Stimulated activated CD4-positive, alpha-beta T cell treated with anti-CD3 and anti-CD28 coated beads, Interleukin-1b, Interleukin-23, amount 100 ng/mL, for 48 hours (primary cell): ENCODE measurements at regions not wholly inside any gene's neighbourhood (a gene's known extent, or its start where the extent isn't known, plus 50 kb on each side); places are given as distances from the start of the nearest gene placed in this dataset.
"Not testable (repeated sequence)": the region's sequence is repeated elsewhere in the genome, so short reads cannot be mapped to it uniquely, and the experiment has no call there.

Source experiments
- DNase-seq: peaks from one replicate; pipeline ENCODE4 v3.0.0-alpha.2; 2020

DNA sequence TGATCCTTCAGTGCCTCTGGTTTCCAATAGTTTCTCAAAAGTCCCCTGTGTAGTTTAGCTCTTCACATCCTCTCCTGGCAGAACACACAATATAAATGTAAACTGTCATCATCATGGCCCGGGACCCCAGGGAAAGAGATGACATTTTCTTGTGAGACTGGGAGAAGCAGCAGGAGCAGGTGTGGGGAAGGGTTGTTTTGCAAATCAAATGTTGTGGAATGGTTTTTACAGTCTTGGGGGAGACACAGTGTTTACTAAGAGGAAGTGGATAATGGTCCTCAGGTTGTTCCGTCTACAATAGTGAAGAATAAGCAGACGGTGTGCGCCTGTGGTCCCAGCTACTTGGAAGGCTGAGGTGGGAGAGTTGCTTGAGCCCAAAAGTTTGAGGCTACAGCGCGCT lies 159.1 kb downstream of the SEC23IP start:
- DNase-seq: no peak

DNA sequence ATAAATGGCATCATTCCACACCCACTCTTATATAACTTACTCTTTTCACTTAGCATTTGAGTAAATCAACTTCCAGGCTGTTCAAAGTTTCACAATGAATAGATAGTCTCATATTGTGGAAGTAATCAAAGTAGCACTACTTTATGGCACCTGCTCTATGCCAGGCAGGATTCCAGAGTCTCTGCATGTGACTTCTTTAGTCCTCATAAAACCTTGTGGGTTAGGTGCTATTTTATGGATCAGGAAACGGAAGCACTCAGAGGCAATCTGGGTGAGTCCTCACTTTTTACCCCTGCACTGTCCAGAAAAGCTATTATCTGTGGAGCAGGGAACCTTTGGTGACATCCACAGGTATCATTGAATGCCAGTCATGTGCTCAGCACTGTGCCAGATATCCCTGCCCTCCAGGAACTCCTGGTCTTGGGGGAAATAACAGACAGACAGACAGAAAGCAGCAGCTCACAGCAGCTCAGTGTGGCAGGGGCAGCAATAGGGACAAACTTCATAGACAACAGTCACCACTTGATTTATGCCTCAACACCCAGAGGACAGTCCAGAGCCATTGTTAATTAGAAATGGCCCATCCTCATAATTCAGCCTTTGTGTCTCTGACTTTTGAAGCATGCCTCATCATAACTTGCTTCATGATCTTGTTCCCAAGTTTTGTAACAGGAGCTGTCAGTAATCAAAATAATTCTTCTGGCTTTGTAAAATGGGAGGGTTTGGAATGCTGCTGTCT lies 160.6 kb downstream of the SEC23IP start:
- DNase-seq: no peak

- not testable (repeated sequence) for DNase-seq
These were observed 167.3 kb downstream of the SEC23IP start for GRCh38 chr10:120059790-120060189.

DNA sequence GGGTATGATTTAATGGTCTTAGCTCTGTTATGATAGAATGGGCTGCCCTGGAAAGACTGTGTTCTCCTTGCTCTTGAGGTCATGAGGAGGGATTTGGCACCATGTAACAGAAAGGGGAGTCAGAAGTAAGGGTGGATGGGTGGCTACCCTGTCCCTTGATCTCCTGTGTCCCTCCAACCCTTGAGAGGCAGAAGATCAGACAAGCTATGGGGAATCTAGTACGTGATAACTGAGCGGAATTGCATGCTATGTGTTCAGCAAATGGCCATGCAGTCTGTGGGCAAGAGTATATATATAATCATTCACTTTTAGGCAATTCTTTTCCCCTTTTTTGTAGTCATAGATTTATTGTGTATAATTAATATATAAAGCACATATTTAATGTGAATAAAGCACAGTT lies 174.9 kb downstream of the SEC23IP start:
- DNase-seq: no peak

DNA sequence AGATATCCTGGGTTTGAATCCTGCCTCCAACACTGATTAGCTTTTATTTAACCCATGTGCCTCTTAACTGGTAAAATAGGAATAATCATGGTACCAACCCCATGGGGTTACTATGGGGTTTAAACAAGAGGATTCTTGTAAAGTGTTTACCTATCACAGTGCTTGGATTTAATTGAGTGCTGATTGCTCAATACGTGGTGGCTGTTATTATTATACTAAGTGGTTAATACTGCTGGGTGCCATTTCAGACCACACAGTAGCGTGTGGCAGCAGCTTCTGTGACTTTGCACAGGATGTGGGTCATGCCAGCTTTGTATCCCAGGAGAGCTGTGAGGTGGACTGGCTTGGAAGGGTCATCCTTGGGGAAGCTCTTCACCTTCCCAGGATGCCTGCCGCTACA lies 177.2 kb downstream of the SEC23IP start:
- DNase-seq: no peak

GRCh38 chr10:120075349-120075748 lies 182.8 kb downstream of the SEC23IP start:
- DNase-seq: no peak

GRCh38 chr10:120076996-120077706 lies 184.6 kb downstream of the SEC23IP start:
- DNase-seq: no peak

DNA sequence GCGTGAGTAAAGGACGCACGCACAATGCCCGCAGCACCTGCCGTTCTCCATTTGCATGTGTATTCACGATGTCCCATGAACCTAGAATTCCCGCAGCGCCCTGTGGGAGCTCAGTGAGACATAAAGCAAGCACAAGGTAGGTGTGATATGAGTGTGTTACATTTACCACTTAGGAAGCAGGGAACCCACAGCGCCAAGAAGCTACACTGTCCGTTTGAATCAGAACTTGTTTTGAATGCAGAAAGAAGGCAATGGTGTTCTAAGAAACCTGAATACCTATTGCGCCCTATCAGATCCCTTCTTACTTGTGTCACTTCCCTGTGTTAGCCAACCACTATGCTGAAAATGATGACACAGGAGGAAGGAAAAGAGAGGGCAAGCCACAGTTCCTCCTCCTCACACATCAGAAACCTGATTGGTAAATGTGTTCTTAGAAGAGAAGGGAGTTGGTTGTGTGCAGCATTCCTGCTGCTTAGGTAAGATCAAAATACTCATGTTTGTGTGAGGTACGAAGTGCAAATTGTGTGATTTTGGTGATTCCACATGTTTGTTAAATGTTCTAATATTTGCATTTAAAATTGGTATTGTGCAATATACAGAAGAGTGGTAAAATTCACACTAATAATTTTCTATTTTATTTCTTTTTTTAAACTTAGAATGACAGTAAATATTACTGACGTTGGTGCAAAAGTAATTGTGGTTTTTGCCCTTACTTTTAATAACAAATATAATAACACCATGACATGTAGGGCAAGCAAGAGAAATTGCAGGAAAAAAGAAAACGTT lies 185.4 kb downstream of the SEC23IP start:
- DNase-seq: no peak

DNA sequence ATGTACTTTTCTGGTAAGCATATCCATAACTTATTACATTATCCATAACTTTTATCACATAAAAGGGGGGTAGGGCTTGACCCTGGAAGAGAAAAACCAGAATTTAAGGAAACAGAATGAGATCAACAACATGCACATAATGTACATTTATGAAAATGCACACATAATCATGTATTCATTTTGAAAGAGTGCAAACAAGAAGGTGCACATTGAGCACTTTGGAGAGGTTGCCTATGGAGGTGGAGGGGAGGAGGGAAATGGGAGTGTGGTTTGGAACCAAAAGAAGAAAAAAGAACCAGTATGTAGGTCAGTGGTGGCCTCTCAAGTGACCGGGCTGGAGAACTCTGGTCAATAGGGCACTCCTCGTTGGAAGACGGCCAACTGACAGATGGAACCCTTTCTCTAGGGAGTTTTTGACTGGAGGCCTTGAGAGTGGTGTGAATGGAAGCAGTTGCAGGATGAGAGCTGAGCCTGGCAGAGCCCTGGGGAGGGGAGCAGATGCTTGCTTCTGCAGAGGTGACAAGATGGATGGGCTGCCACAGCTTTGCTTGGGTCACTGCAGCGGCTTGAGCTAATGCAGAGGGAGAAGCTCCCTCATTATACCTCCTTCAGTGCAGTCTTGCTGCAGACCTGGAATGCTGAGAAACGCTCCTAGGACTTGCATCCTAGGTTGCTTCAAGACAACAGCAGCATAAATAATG lies 192.7 kb downstream of the SEC23IP start:
- DNase-seq: no peak

DNA sequence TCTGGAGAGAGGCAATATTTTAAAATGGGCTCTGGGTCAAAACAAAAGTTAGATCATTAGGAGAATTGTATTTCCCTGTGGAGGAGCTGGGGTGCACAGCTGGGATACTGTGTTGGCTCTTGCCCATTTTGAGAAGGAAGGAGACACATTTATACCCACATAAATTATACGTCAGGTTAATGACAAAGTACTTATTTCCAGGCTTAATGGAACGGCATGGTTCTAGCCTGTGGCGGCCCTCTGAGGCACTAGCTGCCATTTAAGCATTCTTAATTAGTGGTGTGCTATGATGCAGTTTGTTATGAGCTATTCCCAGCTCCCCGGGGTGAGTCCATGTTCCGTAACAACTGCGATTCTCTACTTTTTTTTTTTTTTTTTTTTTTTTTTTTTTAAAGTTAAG lies 193.5 kb downstream of the SEC23IP start:
- DNase-seq: no peak

DNA sequence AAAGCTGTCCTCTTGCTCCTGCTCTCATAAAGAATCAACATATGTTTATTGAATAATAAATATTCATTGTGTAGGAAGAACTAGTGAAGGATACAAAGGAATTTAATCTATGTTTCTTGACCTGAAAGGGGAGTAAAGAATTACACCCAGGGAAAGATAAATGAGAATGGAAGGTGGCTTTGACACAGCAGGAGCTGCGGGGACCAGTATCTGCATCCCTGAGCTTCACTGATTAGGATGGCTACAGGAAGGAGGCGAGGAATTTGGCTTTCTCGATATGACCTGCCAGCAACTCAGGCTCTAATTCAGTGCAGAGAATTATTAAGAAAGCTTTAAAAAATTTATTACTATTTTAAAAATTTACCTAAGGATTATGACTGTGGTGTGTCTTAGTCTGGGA lies 194.6 kb downstream of the SEC23IP start:
- DNase-seq: no peak

GRCh38 chr10:120095875-120096274 lies 203.3 kb downstream of the SEC23IP start:
- no peak for DNase-seq

DNA sequence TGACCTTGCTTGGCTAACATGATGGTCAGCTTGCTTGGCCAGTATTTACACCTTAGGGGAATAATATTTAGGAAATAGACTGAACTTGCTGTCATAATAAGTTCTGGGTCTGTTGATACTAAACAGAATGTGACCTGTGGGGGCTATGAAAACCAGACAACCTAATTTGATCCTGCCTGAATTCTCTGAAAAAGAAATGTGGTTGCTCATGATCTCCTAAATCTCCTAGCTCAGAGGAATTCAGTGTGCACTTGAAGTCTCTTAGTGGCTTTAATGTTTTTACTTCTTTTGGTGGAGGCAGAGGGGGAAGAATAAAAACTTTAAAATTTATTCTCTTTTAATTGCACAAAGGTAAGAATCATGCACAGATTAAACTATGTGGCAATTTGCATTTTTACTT lies 205.2 kb downstream of the SEC23IP start:
- no peak for DNase-seq

GRCh38 chr10:120098232-120098930 lies 205.9 kb downstream of the SEC23IP start:
- no peak for DNase-seq

- no peak for DNase-seq
These were observed 211.4 kb downstream of the SEC23IP start for GRCh38 chr10:120103738-120104560.

DNA sequence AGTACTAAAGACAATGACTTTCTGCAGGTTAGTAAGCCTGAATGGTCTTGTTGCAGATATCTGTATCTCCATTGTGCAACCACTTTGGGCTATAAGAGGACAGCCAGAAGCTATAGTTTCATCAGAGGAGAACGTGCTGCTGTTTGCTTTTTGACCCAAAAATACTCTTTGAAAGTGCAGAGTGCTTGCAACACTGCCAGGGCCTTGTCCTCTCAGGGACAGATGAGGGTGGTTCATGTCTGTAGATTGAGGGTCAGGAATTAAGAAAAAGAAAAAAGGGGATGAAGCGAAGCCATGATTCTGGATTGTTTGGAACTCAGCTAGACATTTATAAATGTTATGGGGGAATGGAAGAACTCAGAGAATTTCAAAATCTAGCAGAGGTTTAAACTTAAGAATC lies 212.5 kb downstream of the SEC23IP start:
- no peak for DNase-seq

- no peak for DNase-seq
These were observed 213.0 kb downstream of the SEC23IP start for GRCh38 chr10:120105492-120105891.

DNA sequence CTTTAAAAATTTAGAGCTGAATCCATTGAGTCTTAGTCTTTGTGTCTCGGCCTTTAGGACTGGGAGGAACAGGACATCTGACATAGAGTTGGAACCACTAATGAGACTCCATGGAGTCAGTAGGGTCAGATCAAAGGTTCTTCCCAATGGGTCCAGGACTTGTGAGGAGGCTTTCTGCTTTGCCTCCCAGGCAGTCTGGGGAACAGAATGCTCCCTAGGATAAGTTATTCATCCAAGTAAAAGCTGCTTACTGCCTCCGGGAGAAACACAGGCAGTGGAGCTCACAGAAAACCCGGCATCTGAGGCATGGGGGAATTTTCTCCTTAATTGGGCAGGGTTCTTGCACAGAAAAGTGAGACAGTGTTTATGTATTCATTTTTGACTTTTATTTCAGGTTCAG lies 216.4 kb downstream of the SEC23IP start:
- DNase-seq: no peak

DNA sequence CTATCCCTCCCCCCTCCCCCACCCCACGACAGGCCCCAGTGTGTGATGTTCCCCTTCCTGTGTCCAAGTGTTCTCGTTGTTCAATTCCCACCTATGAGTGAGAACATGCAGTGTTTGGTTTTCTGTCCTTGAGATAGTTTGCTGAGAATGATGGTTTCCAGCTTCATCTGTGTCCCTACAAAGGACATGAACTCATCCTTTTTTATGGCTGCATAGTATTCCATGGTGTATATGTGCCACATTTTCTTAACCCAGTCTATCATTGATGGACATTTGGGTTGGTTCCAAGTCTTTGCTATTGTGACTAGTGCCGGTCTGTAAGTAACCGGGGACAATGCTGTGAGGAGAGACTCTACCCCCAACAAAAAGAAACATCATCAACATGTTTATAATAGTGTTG lies 217.2 kb downstream of the SEC23IP start:
- not testable (repeated sequence) for DNase-seq

GRCh38 chr10:120110196-120110595 lies 217.7 kb downstream of the SEC23IP start:
- DNase-seq: no peak

GRCh38 chr10:120111628-120112027 lies 219.1 kb downstream of the SEC23IP start:
- DNase-seq: no peak

DNA sequence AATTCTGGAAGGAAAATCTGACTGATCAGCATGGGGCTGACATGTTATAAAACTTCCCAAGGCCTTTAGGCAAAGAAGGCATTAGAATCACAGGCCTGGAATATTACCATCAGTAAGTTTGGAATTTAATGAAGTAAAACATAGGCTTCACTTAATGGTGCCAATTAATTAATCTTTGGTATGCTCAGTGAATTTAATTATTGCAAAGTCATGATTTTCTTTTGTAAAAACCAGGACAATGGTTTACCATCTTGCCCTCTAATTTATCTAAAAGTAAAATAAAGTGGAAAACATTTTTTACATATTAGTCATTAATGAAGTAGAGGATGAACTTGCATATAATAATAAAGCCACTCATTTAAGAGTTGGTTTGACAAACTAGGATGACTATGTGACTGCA lies 220.3 kb downstream of the SEC23IP start:
- DNase-seq: no peak
